GM12892 (cell line): ENCODE measurements at regions not wholly inside any gene's neighbourhood (a gene's known extent, or its start where the extent isn't known, plus 50 kb on each side); places are given as distances from the start of the nearest gene placed in this dataset.

ENCODE experiments used
- POLR2A ChIP-seq: IDR thresholded peaks from 2 replicates; pipeline ENCODE4 v1.6.1; 2011; ENCODE audit warnings: low read depth, low read length, control low read depth
- POLR2AphosphoS5 ChIP-seq: IDR thresholded peaks from 2 replicates; pipeline ENCODE4 v1.6.1; 2011; ENCODE audit warnings: low read depth, low read length, control low read depth
- TAF1 ChIP-seq: IDR thresholded peaks from 2 replicates; pipeline ENCODE4 v1.6.1; 2011; ENCODE audit warnings: low read depth, mild to moderate bottlenecking, control low read depth, low read length, borderline replicate concordance

GRCh38 chr2:2795438-2796091, 464.5 kb upstream of the MYT1L start:
- TF ChIP-seq POLR2AphosphoS5, result no peak
- TF ChIP-seq POLR2A, result no peak
- no peak for TF ChIP-seq TAF1
